ENCODE measurements at regions not wholly inside any gene's neighbourhood (a gene's known extent, or its start where the extent isn't known, plus 50 kb on each side); places are given as distances from the start of the nearest gene placed in this dataset.

- H3K4me3 Mint-ChIP-seq = no peak overlapping the region
- Histone ChIP-seq H3K27me3 (ENCODE audit: control insufficient read depth, insufficient read depth, low read length) (peaks cover 6% of the 10 kb centered on the region), H3K4me3 (ENCODE audit: low read depth, low read length) (no peak overlapping the region), H3K36me3 (ENCODE audit: control insufficient read depth, insufficient read depth, low read length) (no peaks in the 10 kb centered on the region), H3K27ac (ENCODE audit: insufficient read depth, low read length, poor library complexity, severe bottlenecking) (no peak overlapping the region), H3K4me1 (ENCODE audit: control insufficient read depth, insufficient read depth, low read length, poor library complexity, severe bottlenecking) (no peaks in the 10 kb centered on the region), H3K9me3 (ENCODE audit: control insufficient read depth in 2 of 2, low read length in 2 of 2) (no peaks in the 10 kb centered on the region)
- no peak for DNase-seq
- H3K27ac Mint-ChIP-seq = no peak overlapping the region
- no peaks in the 10 kb centered on the region for H3K9me3 Mint-ChIP-seq
- ATAC-seq (ENCODE audit: low read depth in 2 of 2) = no peak
- H3K36me3 Mint-ChIP-seq = no peaks in the 10 kb centered on the region
- H3K4me1 Mint-ChIP-seq = no peaks in the 10 kb centered on the region
- H3K27me3 Mint-ChIP-seq = no peaks in the 10 kb centered on the region
Measured at GRCh38 chr5:87774804-87775203, 362.1 kb upstream of the CCNH start.

GRCh38 chr5:87770601-87771121, 357.9 kb upstream of the CCNH start:
- Mint-ChIP-seq H3K4me3 (no peak overlapping the region), H3K27ac (no peak overlapping the region), H3K36me3 (no peaks in the 10 kb centered on the region), H3K9me3 (peaks cover 0 to 3% (median 0%) of the 10 kb centered on the region in 7 donors), H3K27me3 (peaks cover 20% of the 10 kb centered on the region), H3K4me1 (no peaks in the 10 kb centered on the region)
- no peaks in the 10 kb centered on the region for H3K36me3 ChIP-seq (ENCODE audit: control insufficient read depth, insufficient read depth, low read length)
- H3K27me3 ChIP-seq (ENCODE audit: control insufficient read depth, insufficient read depth, low read length) = peaks cover 2% of the 10 kb centered on the region
- no peak overlapping the region for H3K27ac ChIP-seq (ENCODE audit: insufficient read depth, low read length, poor library complexity, severe bottlenecking)
- no peak for DNase-seq
- no peak overlapping the region for H3K4me3 ChIP-seq (ENCODE audit: low read depth, low read length)
- no peaks in the 10 kb centered on the region for H3K4me1 ChIP-seq (ENCODE audit: control insufficient read depth, insufficient read depth, low read length, poor library complexity, severe bottlenecking)
- ATAC-seq (ENCODE audit: low read depth in 2 of 2) = no peak
- no peaks in the 10 kb centered on the region for H3K9me3 ChIP-seq (ENCODE audit: control insufficient read depth in 2 of 2, low read length in 2 of 2)

GRCh38 chr5:87770016-87770570, 357.4 kb upstream of the CCNH start:
- no peaks in the 10 kb centered on the region for H3K4me1 ChIP-seq (ENCODE audit: control insufficient read depth, insufficient read depth, low read length, poor library complexity, severe bottlenecking)
- H3K9me3 ChIP-seq (ENCODE audit: control insufficient read depth in 2 of 2, low read length in 2 of 2) = no peaks in the 10 kb centered on the region
- ATAC-seq (ENCODE audit: low read depth in 2 of 2) (no peak), DNase-seq (no peak)
- H3K27ac ChIP-seq (ENCODE audit: insufficient read depth, low read length, poor library complexity, severe bottlenecking) = no peak overlapping the region
- no peak overlapping the region for H3K27ac Mint-ChIP-seq
- H3K36me3 Mint-ChIP-seq = no peaks in the 10 kb centered on the region
- no peaks in the 10 kb centered on the region for H3K36me3 ChIP-seq (ENCODE audit: control insufficient read depth, insufficient read depth, low read length)
- no peaks in the 10 kb centered on the region for H3K4me1 Mint-ChIP-seq
- peaks cover 23% of the 10 kb centered on the region for H3K27me3 Mint-ChIP-seq
- no peak overlapping the region for H3K4me3 ChIP-seq (ENCODE audit: low read depth, low read length)
- no peak overlapping the region for H3K4me3 Mint-ChIP-seq
- H3K9me3 Mint-ChIP-seq = peaks cover 0 to 3% (median 0%) of the 10 kb centered on the region in 7 donors
- peaks cover 2% of the 10 kb centered on the region for H3K27me3 ChIP-seq (ENCODE audit: control insufficient read depth, insufficient read depth, low read length)

- Mint-ChIP-seq H3K4me1 (no peaks in the 10 kb centered on the region), H3K36me3 (no peaks in the 10 kb centered on the region), H3K27me3 (peaks cover 23% of the 10 kb centered on the region), H3K9me3 (peaks cover 0 to 3% (median 0%) of the 10 kb centered on the region in 7 donors), H3K27ac (no peak overlapping the region), H3K4me3 (no peak overlapping the region)
- no peaks in the 10 kb centered on the region for H3K9me3 ChIP-seq (ENCODE audit: control insufficient read depth in 2 of 2, low read length in 2 of 2)
- no peak overlapping the region for H3K27ac ChIP-seq (ENCODE audit: insufficient read depth, low read length, poor library complexity, severe bottlenecking)
- no peaks in the 10 kb centered on the region for H3K4me1 ChIP-seq (ENCODE audit: control insufficient read depth, insufficient read depth, low read length, poor library complexity, severe bottlenecking)
- no peak overlapping the region for H3K4me3 ChIP-seq (ENCODE audit: low read depth, low read length)
- ATAC-seq (ENCODE audit: low read depth in 2 of 2) (no peak), DNase-seq (no peak)
- H3K27me3 ChIP-seq (ENCODE audit: control insufficient read depth, insufficient read depth, low read length) = peaks cover 2% of the 10 kb centered on the region
- H3K36me3 ChIP-seq (ENCODE audit: control insufficient read depth, insufficient read depth, low read length) = no peaks in the 10 kb centered on the region
Measured at GRCh38 chr5:87769157-87769556, 356.4 kb upstream of the CCNH start.

GRCh38 chr5:87768190-87768589, 355.5 kb upstream of the CCNH start:
- no peak for DNase-seq
- H3K36me3 ChIP-seq (ENCODE audit: control insufficient read depth, insufficient read depth, low read length) = no peaks in the 10 kb centered on the region
- no peaks in the 10 kb centered on the region for H3K9me3 ChIP-seq (ENCODE audit: control insufficient read depth in 2 of 2, low read length in 2 of 2)
- Mint-ChIP-seq H3K36me3 (no peaks in the 10 kb centered on the region), H3K27me3 (peaks cover 23% of the 10 kb centered on the region), H3K4me3 (no peak overlapping the region), H3K4me1 (no peaks in the 10 kb centered on the region), H3K27ac (no peak overlapping the region), H3K9me3 (peaks cover 0 to 3% (median 0%) of the 10 kb centered on the region in 7 donors)
- no peak overlapping the region for H3K4me3 ChIP-seq (ENCODE audit: low read depth, low read length)
- peaks cover 2% of the 10 kb centered on the region for H3K27me3 ChIP-seq (ENCODE audit: control insufficient read depth, insufficient read depth, low read length)
- ATAC-seq (ENCODE audit: low read depth in 2 of 2) = no peak
- no peak overlapping the region for H3K27ac ChIP-seq (ENCODE audit: insufficient read depth, low read length, poor library complexity, severe bottlenecking)
- H3K4me1 ChIP-seq (ENCODE audit: control insufficient read depth, insufficient read depth, low read length, poor library complexity, severe bottlenecking) = no peaks in the 10 kb centered on the region

GRCh38 chr5:87765009-87765408, 352.3 kb upstream of the CCNH start:
- no peak for ATAC-seq (ENCODE audit: low read depth in 2 of 2)
- H3K27me3 Mint-ChIP-seq = peaks cover 31% of the 10 kb centered on the region

GRCh38 chr5:87762631-87763030, 349.9 kb upstream of the CCNH start:
- Histone ChIP-seq H3K27ac (ENCODE audit: insufficient read depth, low read length, poor library complexity, severe bottlenecking) (no peak overlapping the region), H3K4me3 (ENCODE audit: low read depth, low read length) (no peak overlapping the region), H3K27me3 (ENCODE audit: control insufficient read depth, insufficient read depth, low read length) (no peaks in the 10 kb centered on the region), H3K4me1 (ENCODE audit: control insufficient read depth, insufficient read depth, low read length, poor library complexity, severe bottlenecking) (no peaks in the 10 kb centered on the region), H3K36me3 (ENCODE audit: control insufficient read depth, insufficient read depth, low read length) (no peaks in the 10 kb centered on the region), H3K9me3 (ENCODE audit: control insufficient read depth in 2 of 2, low read length in 2 of 2) (no peaks in the 10 kb centered on the region)
- Mint-ChIP-seq H3K27me3 (peaks cover 15% of the 10 kb centered on the region), H3K4me1 (no peaks in the 10 kb centered on the region), H3K27ac (no peak overlapping the region), H3K36me3 (no peaks in the 10 kb centered on the region), H3K4me3 (no peak overlapping the region), H3K9me3 (no peaks in the 10 kb centered on the region)
- DNase-seq (no peak), ATAC-seq (ENCODE audit: low read depth in 2 of 2) (no peak)

More at GRCh38 chr5:87765009-87765408, 352.3 kb upstream of the CCNH start:
- Mint-ChIP-seq H3K27ac (no peak overlapping the region), H3K4me1 (no peaks in the 10 kb centered on the region), H3K36me3 (no peaks in the 10 kb centered on the region), H3K9me3 (peaks cover 0 to 3% (median 0%) of the 10 kb centered on the region in 7 donors), H3K4me3 (no peak overlapping the region)
- Histone ChIP-seq H3K27ac (ENCODE audit: insufficient read depth, low read length, poor library complexity, severe bottlenecking) (no peak overlapping the region), H3K4me1 (ENCODE audit: control insufficient read depth, insufficient read depth, low read length, poor library complexity, severe bottlenecking) (no peaks in the 10 kb centered on the region), H3K4me3 (ENCODE audit: low read depth, low read length) (no peak overlapping the region), H3K27me3 (ENCODE audit: control insufficient read depth, insufficient read depth, low read length) (no peaks in the 10 kb centered on the region), H3K36me3 (ENCODE audit: control insufficient read depth, insufficient read depth, low read length) (no peaks in the 10 kb centered on the region), H3K9me3 (ENCODE audit: control insufficient read depth in 2 of 2, low read length in 2 of 2) (no peaks in the 10 kb centered on the region)
- DNase-seq = no peak

GRCh38 chr5:87756951-87757350, 344.2 kb upstream of the CCNH start:
- Mint-ChIP-seq H3K36me3 (no peaks in the 10 kb centered on the region), H3K4me3 (no peak overlapping the region), H3K4me1 (no peaks in the 10 kb centered on the region), H3K9me3 (no peaks in the 10 kb centered on the region), H3K27ac (no peak overlapping the region), H3K27me3 (peaks cover 7% of the 10 kb centered on the region)
- Histone ChIP-seq H3K27me3 (ENCODE audit: control insufficient read depth, insufficient read depth, low read length) (no peaks in the 10 kb centered on the region), H3K27ac (ENCODE audit: insufficient read depth, low read length, poor library complexity, severe bottlenecking) (no peak overlapping the region), H3K36me3 (ENCODE audit: control insufficient read depth, insufficient read depth, low read length) (no peaks in the 10 kb centered on the region), H3K9me3 (ENCODE audit: control insufficient read depth in 2 of 2, low read length in 2 of 2) (no peaks in the 10 kb centered on the region), H3K4me3 (ENCODE audit: low read depth, low read length) (no peak overlapping the region), H3K4me1 (ENCODE audit: control insufficient read depth, insufficient read depth, low read length, poor library complexity, severe bottlenecking) (no peaks in the 10 kb centered on the region)
- ATAC-seq (ENCODE audit: low read depth in 2 of 2) (no peak), DNase-seq (no peak)
